Epithelial cell of esophagus (primary cell): ENCODE measurements at regions not wholly inside any gene's neighbourhood (a gene's known extent, or its start where the extent isn't known, plus 50 kb on each side); places are given as distances from the start of the nearest gene placed in this dataset.

Experiments used
- DNase-seq: peaks from one replicate; pipeline ENCODE4 v3.0.0; 2010; ENCODE audit warnings: low read depth
- H3K4me3 ChIP-seq: 2 replicates; pipeline ENCODE4 v1.5.1; 2011; ENCODE audit warnings: mild to moderate bottlenecking, low read length, control low read depth
- TF ChIP-seq, protein P1 (sequence below): IDR thresholded peaks from 2 replicates; pipeline ENCODE4 v1.5.1; 2011; ENCODE audit warnings: low read depth, mild to moderate bottlenecking, low read length, control low read depth, inconsistent platforms; ENCODE audit not compliant: insufficient read depth; ENCODE audit errors: missing control alignments

DNA sequence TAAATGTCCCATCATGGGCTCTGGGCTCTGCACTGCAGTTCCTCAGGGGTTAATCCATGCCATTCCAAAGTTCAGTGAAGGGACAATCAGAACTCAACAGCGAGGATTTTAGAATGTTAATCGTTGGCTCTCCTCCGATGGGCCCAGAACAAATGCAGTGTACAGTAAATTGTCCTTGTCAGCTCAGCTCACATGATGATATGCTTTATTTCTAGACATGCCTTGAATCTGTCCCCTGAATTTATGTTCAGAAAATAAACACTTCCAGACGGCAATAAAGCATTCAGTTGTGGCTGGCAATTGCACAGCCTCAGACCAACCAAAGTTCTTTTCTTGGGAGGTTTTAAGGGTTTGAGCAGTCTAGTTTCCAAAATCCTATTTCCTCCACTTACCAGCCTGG is 981.2 kb downstream of the BCL11A start:
- TF ChIP-seq, protein P1, sequence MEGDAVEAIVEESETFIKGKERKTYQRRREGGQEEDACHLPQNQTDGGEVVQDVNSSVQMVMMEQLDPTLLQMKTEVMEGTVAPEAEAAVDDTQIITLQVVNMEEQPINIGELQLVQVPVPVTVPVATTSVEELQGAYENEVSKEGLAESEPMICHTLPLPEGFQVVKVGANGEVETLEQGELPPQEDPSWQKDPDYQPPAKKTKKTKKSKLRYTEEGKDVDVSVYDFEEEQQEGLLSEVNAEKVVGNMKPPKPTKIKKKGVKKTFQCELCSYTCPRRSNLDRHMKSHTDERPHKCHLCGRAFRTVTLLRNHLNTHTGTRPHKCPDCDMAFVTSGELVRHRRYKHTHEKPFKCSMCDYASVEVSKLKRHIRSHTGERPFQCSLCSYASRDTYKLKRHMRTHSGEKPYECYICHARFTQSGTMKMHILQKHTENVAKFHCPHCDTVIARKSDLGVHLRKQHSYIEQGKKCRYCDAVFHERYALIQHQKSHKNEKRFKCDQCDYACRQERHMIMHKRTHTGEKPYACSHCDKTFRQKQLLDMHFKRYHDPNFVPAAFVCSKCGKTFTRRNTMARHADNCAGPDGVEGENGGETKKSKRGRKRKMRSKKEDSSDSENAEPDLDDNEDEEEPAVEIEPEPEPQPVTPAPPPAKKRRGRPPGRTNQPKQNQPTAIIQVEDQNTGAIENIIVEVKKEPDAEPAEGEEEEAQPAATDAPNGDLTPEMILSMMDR: no peak
- H3K4me3 ChIP-seq: no peak overlapping the region
- DNase-seq: no peak

DNA sequence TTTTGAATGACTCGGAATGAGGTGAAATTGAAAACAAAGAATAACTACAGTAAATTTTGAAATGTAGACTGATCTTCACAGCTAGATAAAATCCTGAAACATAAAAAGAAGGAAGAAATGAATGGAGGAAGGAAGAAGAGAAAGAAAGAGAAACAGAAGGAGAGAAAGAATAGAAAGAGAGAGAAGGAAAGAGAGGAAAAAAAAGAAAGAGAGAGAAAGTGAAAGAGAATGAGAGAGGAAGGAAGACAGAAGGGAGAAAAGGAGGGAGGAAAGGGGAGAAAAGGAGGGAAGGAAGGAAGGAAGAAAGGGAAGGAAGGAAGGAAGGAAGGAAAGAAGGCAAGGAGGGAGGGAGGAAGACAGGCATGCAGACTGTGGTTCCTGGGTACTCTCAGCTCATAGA is 982.6 kb downstream of the BCL11A start:
- TF ChIP-seq, protein P1: no peak
- no peak overlapping the region for H3K4me3 ChIP-seq
- DNase-seq: no peak

DNA sequence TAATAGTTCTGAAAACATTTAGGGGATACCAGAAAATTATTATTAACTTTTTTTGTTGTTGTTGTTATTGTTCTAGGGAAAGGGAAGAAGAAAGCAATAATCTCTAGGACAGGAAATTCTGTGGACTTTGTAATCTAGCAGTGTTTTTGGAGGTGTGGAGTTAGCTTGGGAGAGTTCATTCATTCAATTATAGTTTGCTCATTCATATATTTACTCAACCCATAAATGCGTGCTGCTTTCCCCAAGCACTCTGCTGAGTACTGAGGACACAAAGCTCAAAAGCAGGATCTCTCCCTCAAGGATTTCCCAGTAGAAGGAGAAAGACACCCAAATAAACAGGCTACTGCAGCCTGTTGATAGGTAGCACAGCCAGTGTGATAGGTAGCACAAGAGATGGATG is 984.3 kb downstream of the BCL11A start:
- H3K4me3 ChIP-seq: no peak overlapping the region
- TF ChIP-seq, protein P1: no peak
- no peak for DNase-seq

DNA sequence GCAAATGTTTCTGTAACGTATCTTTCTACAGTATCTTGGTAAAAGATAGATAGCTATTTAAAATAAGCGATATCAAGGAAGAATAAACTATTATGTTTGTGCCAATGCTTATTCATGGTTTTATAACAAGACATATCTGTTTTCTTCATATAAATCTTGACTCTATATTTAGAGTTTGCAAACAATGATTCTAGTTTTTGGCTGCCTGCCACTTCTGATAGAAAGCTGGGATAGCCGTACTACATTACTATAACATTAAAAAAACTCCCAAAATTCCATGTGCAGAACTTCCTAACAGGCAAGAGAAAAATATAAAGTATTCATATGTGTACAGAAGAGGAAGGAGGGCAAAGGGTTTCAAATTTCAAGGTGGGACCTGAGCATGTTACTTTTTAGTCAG is 985.0 kb downstream of the BCL11A start:
- no peak for DNase-seq
- no peak overlapping the region for H3K4me3 ChIP-seq
- TF ChIP-seq, protein P1: no peak

- TF ChIP-seq, protein P1: no peak
- no peak for DNase-seq
- no peak overlapping the region for H3K4me3 ChIP-seq
Observed at GRCh38 chr2:59567151-59567550, 986.3 kb downstream of the BCL11A start.

GRCh38 chr2:59566739-59567138 is 986.7 kb downstream of the BCL11A start:
- no peak overlapping the region for H3K4me3 ChIP-seq
- DNase-seq: no peak
- TF ChIP-seq, protein P1: no peak

DNA sequence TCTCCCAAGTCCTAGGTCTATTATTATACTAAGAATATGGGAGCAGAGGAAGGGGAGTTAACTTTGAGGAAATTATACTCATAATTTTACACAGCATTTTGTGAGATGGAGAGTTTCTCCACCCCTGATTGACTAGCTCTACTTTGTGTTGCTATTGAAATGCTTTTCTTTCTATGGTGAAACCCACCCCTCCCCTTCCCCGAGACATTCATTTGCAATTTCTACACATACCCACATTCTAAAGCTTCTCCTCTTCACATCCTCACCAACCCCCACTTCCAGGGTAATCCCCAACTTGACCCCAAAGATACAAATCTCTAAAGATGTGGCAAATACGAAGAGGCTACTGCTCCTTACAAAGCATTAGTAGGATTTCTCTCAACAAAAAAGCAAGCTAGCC is 992.2 kb downstream of the BCL11A start:
- TF ChIP-seq, protein P1: no peak
- H3K4me3 ChIP-seq: no peak overlapping the region
- DNase-seq: no peak
